Karpas-422 (cell line): ENCODE measurements at regions not wholly inside any gene's neighbourhood (a gene's known extent, or its start where the extent isn't known, plus 50 kb on each side); places are given as distances from the start of the nearest gene placed in this dataset.

Experiments used
- DNase-seq: peaks from one replicate; pipeline ENCODE4 v3.0.0-alpha.2; 2015
- H2AFZ ChIP-seq: fragments of 200-600 bp; sonication (generic); 2 replicates; pipeline ENCODE4 v1.6.1; 2014; ENCODE audit warnings: antibody characterized with exemption, low read length, mixed read lengths
- H3K27ac ChIP-seq: fragments of 200-600 bp; sonication (generic); 2 replicates; pipeline ENCODE4 v1.5.1; 2014; ENCODE audit warnings: mild to moderate bottlenecking, low read length, moderate library complexity
- H3K27me3 ChIP-seq: fragments of 200-600 bp; sonication (generic); 2 replicates; pipeline ENCODE4 v1.6.1; 2014; ENCODE audit warnings: low read length, mixed read lengths
- H3K36me3 ChIP-seq: fragments of 200-600 bp; sonication (generic); 2 replicates; pipeline ENCODE4 v1.6.1; 2014; ENCODE audit warnings: low read length, mixed read lengths; ENCODE audit not compliant: insufficient read depth
- H3K4me1 ChIP-seq: fragments of 200-600 bp; sonication (generic); 2 replicates; pipeline ENCODE4 v1.6.1; 2014; ENCODE audit warnings: mild to moderate bottlenecking, low read length, mixed read lengths
- H3K4me2 ChIP-seq: fragments of 200-600 bp; sonication (generic); 2 replicates; pipeline ENCODE4 v1.6.1; 2014; ENCODE audit warnings: low read length, low read depth, mild to moderate bottlenecking; ENCODE audit not compliant: poor library complexity, severe bottlenecking
- H3K4me3 ChIP-seq: fragments of 200-600 bp; sonication (generic); 2 replicates; pipeline ENCODE4 v1.5.1; 2014; ENCODE audit warnings: mild to moderate bottlenecking, antibody characterized with exemption, low read length, mixed read lengths
- H3K79me2 ChIP-seq: fragments of 200-600 bp; sonication (generic); 2 replicates; pipeline ENCODE4 v1.6.1; 2014; ENCODE audit warnings: mild to moderate bottlenecking, low read length, mixed read lengths
- H3K9ac ChIP-seq: fragments of 200-600 bp; sonication (generic); 2 replicates; pipeline ENCODE4 v1.6.0; 2014; ENCODE audit warnings: low read length
- H3K9me2 ChIP-seq: fragments of 200-600 bp; sonication (generic), shearing (Covaris generic); replicated peaks from 2 replicates; pipeline ENCODE4 v1.6.0; 2014; ENCODE audit warnings: mild to moderate bottlenecking, low read length, moderate library complexity; ENCODE audit not compliant: insufficient read depth
- H3K9me3 ChIP-seq: fragments of 300-700, 200-600 bp; sonication (generic); 2 replicates; pipeline ENCODE4 v1.6.1; 2014; ENCODE audit warnings: low read length, mixed read lengths
- H4K20me1 ChIP-seq: fragments of 200-600 bp; sonication (generic); 2 replicates; pipeline ENCODE4 v1.6.1; 2014; ENCODE audit warnings: mild to moderate bottlenecking, antibody characterized with exemption, low read length, low read depth; ENCODE audit not compliant: insufficient read depth

DNA sequence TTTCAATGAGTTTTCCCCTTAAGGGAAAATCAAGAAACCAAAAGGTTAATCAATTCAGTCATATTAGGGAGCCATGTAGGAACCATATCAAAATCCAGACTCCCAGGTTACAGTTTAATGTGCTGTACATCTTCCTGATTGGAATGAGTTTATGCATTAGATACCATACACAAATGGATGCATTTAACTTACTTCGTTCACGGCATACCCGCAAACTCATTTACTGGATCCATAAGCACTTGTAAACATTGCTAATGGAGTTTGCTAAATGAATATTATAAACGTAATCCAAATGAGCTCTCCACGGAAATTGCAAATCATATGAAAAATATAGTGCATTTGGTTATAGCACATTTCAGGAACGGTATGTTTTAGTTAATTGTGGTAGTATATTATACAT lies 228.9 kb upstream of the G2E3 start:
- Histone ChIP-seq H3K4me3 (no peak overlapping the region), H3K9ac (no peak overlapping the region), H3K79me2 (no peaks in the 10 kb centered on the region), H4K20me1 (no peaks in the 10 kb centered on the region), H3K4me2 (no peak overlapping the region), H3K27ac (no peak overlapping the region), H3K36me3 (no peaks in the 10 kb centered on the region), H3K9me2 (no peaks in the 10 kb centered on the region), H3K27me3 (no peaks in the 10 kb centered on the region), H2AFZ (no peak overlapping the region), H3K4me1 (no peaks in the 10 kb centered on the region), H3K9me3 (no peaks in the 10 kb centered on the region)
- DNase-seq: no peak

DNA sequence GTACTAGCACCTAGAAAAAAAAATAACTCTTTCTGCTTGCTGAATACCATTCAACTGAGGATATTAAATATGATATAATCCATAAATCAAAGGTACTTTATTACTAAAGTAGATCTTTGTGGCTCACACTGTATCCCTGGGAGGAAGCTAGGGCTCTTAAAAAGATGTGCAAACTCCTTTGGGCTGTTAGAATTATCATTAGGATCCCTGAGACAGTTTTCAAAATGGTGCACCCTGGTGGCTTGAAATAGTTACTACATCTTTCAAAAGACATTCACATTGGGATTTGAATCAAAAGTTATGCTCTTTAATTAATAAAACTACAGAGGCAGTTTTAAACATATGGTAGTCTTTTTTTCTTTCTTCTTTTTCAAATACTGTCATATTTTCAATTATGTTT lies 228.5 kb upstream of the G2E3 start:
- no peak overlapping the region for H3K4me2 ChIP-seq
- no peak overlapping the region for H2AFZ ChIP-seq
- H3K27ac ChIP-seq: no peak overlapping the region
- H3K36me3 ChIP-seq: no peaks in the 10 kb centered on the region
- H3K9me3 ChIP-seq: no peaks in the 10 kb centered on the region
- H3K4me1 ChIP-seq: no peaks in the 10 kb centered on the region
- no peaks in the 10 kb centered on the region for H3K27me3 ChIP-seq
- H3K79me2 ChIP-seq: no peaks in the 10 kb centered on the region
- no peaks in the 10 kb centered on the region for H3K9me2 ChIP-seq
- peak; percentile 77 for DNase-seq
- no peak overlapping the region for H3K4me3 ChIP-seq
- no peaks in the 10 kb centered on the region for H4K20me1 ChIP-seq
- H3K9ac ChIP-seq: no peak overlapping the region

DNA sequence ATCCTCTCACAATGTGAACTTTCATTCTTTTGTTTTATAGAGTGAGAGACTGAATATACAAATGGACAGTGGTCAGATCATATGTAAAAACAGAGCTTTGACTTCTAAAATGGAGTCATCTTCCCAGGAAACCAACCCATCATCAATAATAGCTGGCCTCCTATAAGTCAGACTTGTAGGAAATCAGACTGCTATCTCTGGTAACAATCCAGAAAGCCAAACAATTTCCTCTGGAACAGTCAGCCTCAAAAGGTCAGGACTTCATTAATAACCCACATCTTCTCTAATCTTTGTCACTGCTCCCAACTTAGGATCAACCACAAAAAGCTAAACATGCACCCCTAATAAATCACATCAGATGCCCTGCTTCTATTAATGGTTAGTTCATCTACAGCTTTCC lies 227.9 kb upstream of the G2E3 start:
- H3K4me1 ChIP-seq: no peaks in the 10 kb centered on the region
- no peak for DNase-seq
- no peak overlapping the region for H3K27ac ChIP-seq
- no peak overlapping the region for H3K4me3 ChIP-seq
- H3K9me3 ChIP-seq: no peaks in the 10 kb centered on the region
- H3K9ac ChIP-seq: no peak overlapping the region
- H4K20me1 ChIP-seq: no peaks in the 10 kb centered on the region
- no peak overlapping the region for H2AFZ ChIP-seq
- H3K4me2 ChIP-seq: no peak overlapping the region
- no peaks in the 10 kb centered on the region for H3K79me2 ChIP-seq
- no peaks in the 10 kb centered on the region for H3K9me2 ChIP-seq
- H3K36me3 ChIP-seq: no peaks in the 10 kb centered on the region
- no peaks in the 10 kb centered on the region for H3K27me3 ChIP-seq

DNA sequence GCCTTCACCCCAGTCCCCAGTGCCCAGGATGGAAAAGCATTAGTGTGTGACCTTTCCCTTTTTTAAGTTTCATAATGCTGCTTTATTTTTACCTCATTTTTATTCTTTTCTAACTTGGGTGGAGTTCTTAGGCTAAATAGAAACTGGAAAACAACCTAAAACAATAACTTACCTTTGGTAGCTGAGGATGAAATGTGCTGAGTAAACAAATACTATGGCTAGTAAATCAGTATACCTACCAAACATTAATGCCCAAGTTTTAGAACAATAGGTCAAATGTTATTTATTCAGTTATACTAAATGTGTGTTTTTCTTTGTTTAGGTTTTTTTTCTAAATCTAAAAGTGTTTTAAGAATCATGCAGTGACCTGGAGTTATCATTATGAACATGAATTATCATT lies 226.6 kb upstream of the G2E3 start:
- Histone ChIP-seq H3K4me3 (no peak overlapping the region), H3K36me3 (no peaks in the 10 kb centered on the region), H3K4me2 (no peak overlapping the region), H3K27me3 (no peaks in the 10 kb centered on the region), H2AFZ (no peak overlapping the region), H4K20me1 (no peaks in the 10 kb centered on the region), H3K9me3 (no peaks in the 10 kb centered on the region), H3K27ac (no peak overlapping the region), H3K9ac (no peak overlapping the region), H3K79me2 (no peaks in the 10 kb centered on the region), H3K4me1 (no peaks in the 10 kb centered on the region), H3K9me2 (no peaks in the 10 kb centered on the region)
- DNase-seq: no peak

DNA sequence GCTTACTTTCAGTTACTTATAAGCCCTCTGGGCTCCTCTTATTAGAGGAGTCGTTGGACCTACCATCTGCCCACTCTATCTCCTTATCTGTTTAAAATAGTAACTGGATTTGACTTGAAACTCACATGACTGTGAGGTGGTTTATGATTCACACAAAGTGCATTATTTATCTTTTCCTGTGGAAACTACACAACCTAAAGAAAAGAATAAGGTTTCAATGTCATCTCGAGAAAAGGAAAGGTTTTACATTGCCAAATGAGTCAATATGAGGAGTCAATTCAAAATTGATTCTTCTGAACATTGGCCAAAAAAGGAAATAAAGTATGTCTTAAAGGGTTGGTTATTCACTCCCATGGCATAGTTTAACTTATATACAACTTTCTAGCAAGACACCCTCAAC lies 225.0 kb upstream of the G2E3 start:
- H3K9ac ChIP-seq: no peak overlapping the region
- no peaks in the 10 kb centered on the region for H3K4me1 ChIP-seq

DNA sequence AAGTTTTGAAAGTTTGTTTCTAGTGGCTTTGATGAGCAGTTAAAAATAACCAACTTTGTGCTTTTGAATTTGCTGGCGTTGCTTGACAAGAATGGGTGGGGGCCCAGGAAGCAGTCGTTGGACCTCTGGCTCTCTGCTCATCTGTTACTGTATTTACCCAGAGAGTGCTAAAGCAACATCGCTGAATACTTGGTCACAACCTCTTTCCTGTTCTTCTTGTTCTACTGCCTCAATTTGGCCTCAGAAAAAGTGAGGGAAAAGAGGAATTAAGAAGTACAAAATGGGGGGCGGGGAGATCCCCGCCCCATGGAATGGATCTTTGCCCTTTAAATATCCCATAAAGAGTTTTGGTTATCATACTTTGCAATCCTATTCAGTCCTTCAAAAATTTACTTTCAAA lies 221.5 kb upstream of the G2E3 start:
- Histone ChIP-seq H4K20me1 (no peaks in the 10 kb centered on the region), H3K4me2 (no peak overlapping the region)
- DNase-seq: no peak

More for the DNA sequence above, 225.0 kb upstream of the G2E3 start:
- no peak overlapping the region for H3K4me3 ChIP-seq
- no peaks in the 10 kb centered on the region for H3K9me3 ChIP-seq
- H3K36me3 ChIP-seq: no peaks in the 10 kb centered on the region
- H3K79me2 ChIP-seq: no peaks in the 10 kb centered on the region
- no peaks in the 10 kb centered on the region for H3K9me2 ChIP-seq
- no peak overlapping the region for H3K4me2 ChIP-seq
- no peak overlapping the region for H3K27ac ChIP-seq
- no peak overlapping the region for H2AFZ ChIP-seq
- no peaks in the 10 kb centered on the region for H4K20me1 ChIP-seq
- H3K27me3 ChIP-seq: no peaks in the 10 kb centered on the region
- no peak for DNase-seq

DNA sequence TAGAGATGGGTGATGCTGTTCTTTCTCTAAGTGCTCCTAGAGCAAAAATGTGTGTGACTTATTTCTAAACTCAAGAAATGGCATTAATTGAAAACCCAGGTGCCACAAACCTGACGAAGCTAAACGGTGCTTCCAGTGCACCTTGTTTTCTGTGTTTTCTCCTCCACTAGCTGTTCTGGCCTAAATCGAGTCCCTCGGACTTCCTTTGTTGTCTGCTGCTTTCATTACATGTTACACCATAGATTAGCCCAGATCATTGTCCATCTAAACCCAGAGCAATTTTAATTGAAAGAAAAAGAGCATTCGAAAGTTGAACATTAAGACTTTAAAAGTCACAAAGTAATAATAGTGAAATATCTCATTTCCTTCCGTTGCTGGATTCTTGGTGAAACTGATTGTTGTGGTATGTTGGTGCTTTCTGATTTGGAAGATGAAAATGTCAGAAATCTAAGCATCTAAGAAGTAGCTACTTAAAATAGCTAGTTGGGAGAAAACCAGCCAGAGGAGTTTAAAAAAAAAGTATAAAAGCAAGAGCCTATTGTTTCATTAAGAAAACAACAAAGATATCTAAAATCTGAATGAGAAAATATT lies 219.6 kb upstream of the G2E3 start:
- H3K4me3 ChIP-seq: no peak overlapping the region
- H3K4me2 ChIP-seq: no peak overlapping the region
- no peaks in the 10 kb centered on the region for H3K4me1 ChIP-seq
- H3K36me3 ChIP-seq: no peaks in the 10 kb centered on the region
- H3K9ac ChIP-seq: no peak overlapping the region
- no peaks in the 10 kb centered on the region for H3K27me3 ChIP-seq
- no peaks in the 10 kb centered on the region for H3K79me2 ChIP-seq
- no peaks in the 10 kb centered on the region for H3K9me2 ChIP-seq
- H3K27ac ChIP-seq: no peak overlapping the region
- H2AFZ ChIP-seq: no peak overlapping the region
- no peaks in the 10 kb centered on the region for H3K9me3 ChIP-seq
- H4K20me1 ChIP-seq: no peaks in the 10 kb centered on the region
- no peak for DNase-seq

More for the DNA sequence above, 221.5 kb upstream of the G2E3 start:
- Histone ChIP-seq H3K27ac (no peak overlapping the region), H3K27me3 (no peaks in the 10 kb centered on the region), H3K9ac (no peak overlapping the region), H3K4me3 (no peak overlapping the region), H3K36me3 (no peaks in the 10 kb centered on the region), H3K9me3 (no peaks in the 10 kb centered on the region), H3K79me2 (no peaks in the 10 kb centered on the region), H3K4me1 (no peaks in the 10 kb centered on the region), H2AFZ (no peak overlapping the region), H3K9me2 (no peaks in the 10 kb centered on the region)

DNA sequence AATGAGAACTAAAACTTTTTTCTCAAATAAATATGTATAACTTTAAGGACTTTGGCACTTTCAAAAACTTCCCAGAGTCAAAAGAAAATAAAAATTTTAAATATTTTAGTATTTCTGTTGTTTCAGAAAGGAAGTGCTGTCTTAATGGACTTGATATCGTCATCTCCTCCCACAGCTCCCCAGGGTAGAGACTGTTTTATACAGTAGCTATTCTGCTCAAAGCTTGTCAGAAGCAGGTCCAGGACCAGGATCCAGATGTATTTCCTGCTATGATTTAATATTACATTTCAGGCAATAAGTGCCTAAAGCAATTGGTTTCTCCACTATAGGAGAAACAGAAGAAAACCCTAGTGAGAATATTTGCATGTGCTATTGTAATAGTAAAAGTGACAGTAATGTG lies 218.5 kb upstream of the G2E3 start:
- Histone ChIP-seq H3K9me3 (no peaks in the 10 kb centered on the region), H2AFZ (no peak overlapping the region), H3K27ac (no peak overlapping the region), H3K79me2 (no peaks in the 10 kb centered on the region), H3K4me2 (no peak overlapping the region), H3K4me1 (no peaks in the 10 kb centered on the region), H3K9me2 (no peaks in the 10 kb centered on the region), H3K4me3 (no peak overlapping the region), H3K27me3 (no peaks in the 10 kb centered on the region), H3K9ac (no peak overlapping the region), H3K36me3 (no peaks in the 10 kb centered on the region), H4K20me1 (no peaks in the 10 kb centered on the region)
- DNase-seq: no peak

DNA sequence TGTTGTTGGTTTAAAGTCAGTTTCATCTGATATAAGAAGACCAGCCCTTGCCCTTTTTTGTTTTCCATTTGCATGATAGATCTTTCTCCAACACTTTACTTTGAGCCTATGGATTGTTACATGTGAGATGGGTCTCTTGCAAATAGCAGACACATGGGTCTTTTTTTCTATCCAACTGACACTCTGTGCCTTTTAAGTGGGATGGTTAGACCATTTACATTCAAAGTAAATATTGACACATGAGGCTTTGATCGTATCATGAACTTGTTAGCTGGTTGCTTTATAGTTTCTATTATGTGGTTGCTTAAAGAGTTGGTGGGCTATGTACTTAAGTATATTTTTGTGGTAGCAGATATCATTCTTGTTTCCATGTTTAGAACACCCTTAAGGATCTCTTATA lies 213.4 kb upstream of the G2E3 start:
- Histone ChIP-seq H3K27me3 (no peaks in the 10 kb centered on the region), H3K27ac (no peak overlapping the region), H3K36me3 (no peaks in the 10 kb centered on the region), H3K9ac (no peak overlapping the region), H3K4me3 (no peak overlapping the region), H3K4me2 (no peak overlapping the region), H3K79me2 (no peaks in the 10 kb centered on the region), H2AFZ (no peak overlapping the region), H4K20me1 (no peaks in the 10 kb centered on the region), H3K9me2 (no peaks in the 10 kb centered on the region), H3K4me1 (no peaks in the 10 kb centered on the region), H3K9me3 (no peaks in the 10 kb centered on the region)
- no peak for DNase-seq
